Ovary (tissue), 3 donors: ENCODE measurements at regions not wholly inside any gene's neighbourhood (a gene's known extent, or its start where the extent isn't known, plus 50 kb on each side); places are given as distances from the start of the nearest gene placed in this dataset.

Experiments
- CTCF ChIP-seq, 3 donors: fragments of 450-650 bp in 2 of 3; fragments of 200-600 bp in 1 of 3; IDR thresholded peaks; one replicate each; pipeline versions ENCODE4 v1.5.1 to v1.8.0; 2016 to 2022; ENCODE audit warnings: antibody characterized with exemption in 3 of 3, mild to moderate bottlenecking in 1 of 3
- EP300 ChIP-seq: sonication (generic); formaldehyde crosslinking; IDR thresholded peaks from one replicate; pipeline ENCODE4 v1.6.1; 2017; ENCODE audit warnings: antibody characterized with exemption
- POLR2A ChIP-seq: fragments of 450-650 bp; IDR thresholded peaks from one replicate; pipeline ENCODE4 v1.6.1; 2017; ENCODE audit warnings: antibody characterized with exemption, mild to moderate bottlenecking, moderate library complexity
- donor health status: DM: no; HTN: no; CAD: no.

GRCh38 chr5:167452136-167452535, 839.3 kb upstream of the WWC1 start:
- TF ChIP-seq CTCF (IDR thresholded peaks at IDR 0.05) (no peak), POLR2A (no peak), EP300 (no peak)
